HCT116 (cell line): ENCODE measurements at regions not wholly inside any gene's neighbourhood (a gene's known extent, or its start where the extent isn't known, plus 50 kb on each side); places are given as distances from the start of the nearest gene placed in this dataset.

ENCODE experiments used
- ATAC-seq: fragments of 200-7000 bp; cut with Tn5 transposase; 2 replicates; pipeline ENCODE4 v1.9.1; 2020; ENCODE audit warnings: mild to moderate bottlenecking, moderate library complexity
- BruUV-seq: library from RNA; stranded (reverse); fragments of 400-500 nt; replicated peaks from 2 replicates; lab custom pipeline; 2021; lab: Mats Ljungman, UMichigan
- CTCF ChIA-PET: fragments of 300-600 bp; sonication (Branson Sonifier 250); formaldehyde crosslinking; loops from one replicate; lab custom pipeline; 2021; ENCODE audit warnings: antibody characterized with exemption; lab: Charles Lee
- POLR2A ChIA-PET: fragments of 300-600, 350-600 bp; sonication (Branson Sonifier 250); formaldehyde crosslinking; loops from one replicate; lab custom pipeline; 2021; ENCODE audit warnings: antibody characterized with exemption; lab: Charles Lee
- RAD21 ChIA-PET, 2 experiments: fragments of 300-600 bp; sonication (Branson Sonifier 250); formaldehyde crosslinking; loops; one replicate each; lab custom pipeline; 2023; ENCODE audit warnings: low total read pairs in 2 of 2; ENCODE audit not compliant: uncharacterized antibody in 2 of 2, unreplicated experiment in 2 of 2, low non-redundant PET in 1 of 2; lab: Charles Lee
- DNase-seq: peaks from one replicate; pipeline ENCODE4 v3.0.0-alpha.2; 2010; ENCODE audit warnings: low read depth, low spot score
- H2AFZ ChIP-seq: fragments of 200-600 bp; shearing (Covaris generic), sonication (generic); 2 replicates; pipeline ENCODE4 v1.6.1; 2017; ENCODE audit warnings: low read depth, mixed run types, mixed read lengths, antibody characterized with exemption, low read length; ENCODE audit not compliant: poor library complexity, severe bottlenecking
- H3K27ac ChIP-seq: 2 replicates; pipeline ENCODE4 v1.5.1; 2012; ENCODE audit warnings: low read depth, low read length
- H3K27me3 ChIP-seq: fragments of 200-600 bp; sonication (generic); 2 replicates; pipeline ENCODE4 v1.6.1; 2016; ENCODE audit warnings: mixed run types, low read length, mixed read lengths; ENCODE audit not compliant: insufficient read depth
- H3K36me3 ChIP-seq, 2 experiments: fragments of 200-500 bp in 1 of 2; fragments of 200-600 bp in 1 of 2; sonication (Bioruptor generic) in 1 of 2; sonication (generic) in 1 of 2; 2 replicates each; pipeline versions ENCODE4 v1.5.1 to v1.6.1; 2014 to 2016; ENCODE audit warnings: low read length in 2 of 2, inconsistent platforms in 1 of 2, mixed read lengths in 1 of 2, mixed run types in 1 of 2; ENCODE audit not compliant: insufficient read depth in 2 of 2, control insufficient read depth in 1 of 2
- H3K4me1 ChIP-seq, 2 experiments: fragments of 200-600 bp in 1 of 2; sonication (generic) in 1 of 2; 2 replicates each; pipeline versions ENCODE4 v1.5.1 to v1.6.1; 2012 to 2017; ENCODE audit warnings: low read length in 2 of 2, inconsistent platforms in 1 of 2, mild to moderate bottlenecking in 1 of 2, mixed read lengths in 1 of 2, mixed run types in 1 of 2, moderate library complexity in 1 of 2; ENCODE audit not compliant: insufficient read depth in 2 of 2, control insufficient read depth in 1 of 2
- H3K4me2 ChIP-seq: fragments of 200-600 bp; sonication (generic); 2 replicates; pipeline ENCODE4 v1.6.1; 2017; ENCODE audit warnings: mixed run types, low read length, mixed read lengths
- H3K4me3 ChIP-seq, 2 experiments: fragments of 200-600 bp in 1 of 2; sonication (generic) in 1 of 2; replicated peaks in 1 of 2; 2 replicates each; pipeline ENCODE4 v1.5.1; 2011 to 2016; ENCODE audit warnings: low read length in 2 of 2, control low read depth in 1 of 2, low read depth in 1 of 2, mild to moderate bottlenecking in 1 of 2, mixed read lengths in 1 of 2, mixed run types in 1 of 2
- H3K79me2 ChIP-seq: fragments of 200-600 bp; sonication (generic); 2 replicates; pipeline ENCODE4 v1.6.1; 2017; ENCODE audit warnings: mild to moderate bottlenecking, mixed run types, low read length, moderate library complexity, mixed read lengths; ENCODE audit not compliant: insufficient read depth
- H3K9ac ChIP-seq: fragments of 200-600 bp; sonication (generic); 2 replicates; pipeline ENCODE4 v1.6.1; 2016; ENCODE audit warnings: low read length, mixed read lengths
- H3K9me2 ChIP-seq: fragments of 200-600 bp; sonication (generic), shearing (Covaris generic); 2 replicates; pipeline ENCODE4 v1.6.1; 2017; ENCODE audit warnings: mixed run types, mild to moderate bottlenecking, moderate library complexity; ENCODE audit not compliant: insufficient read depth
- H3K9me3 ChIP-seq, 2 experiments: fragments of 200-500 bp in 1 of 2; fragments of 200-600 bp in 1 of 2; sonication (Bioruptor generic) in 1 of 2; sonication (generic) in 1 of 2; 2 replicates each; pipeline ENCODE4 v1.6.1; 2014 to 2017; ENCODE audit warnings: low read length in 2 of 2, mixed read lengths in 2 of 2, inconsistent platforms in 1 of 2, low read depth in 1 of 2, mild to moderate bottlenecking in 1 of 2, mixed run types in 1 of 2, moderate library complexity in 1 of 2; ENCODE audit not compliant: control insufficient read depth in 1 of 2, insufficient read depth in 1 of 2
- H4K20me1 ChIP-seq: fragments of 200-600 bp; sonication (generic), shearing (Covaris generic); 2 replicates; pipeline ENCODE4 v1.6.1; 2017; ENCODE audit warnings: mixed run types, mild to moderate bottlenecking, moderate library complexity; ENCODE audit not compliant: insufficient read depth
- ATF3 ChIP-seq: IDR thresholded peaks from 2 replicates; pipeline ENCODE4 v1.6.1; 2012
- CEBPB ChIP-seq: IDR thresholded peaks from 2 replicates; pipeline ENCODE4 v1.6.1; 2012; ENCODE audit warnings: low read depth
- EGR1 ChIP-seq: IDR thresholded peaks from 2 replicates; pipeline ENCODE4 v1.6.1; 2012; ENCODE audit warnings: low read depth
- ELF1 ChIP-seq: IDR thresholded peaks from 2 replicates; pipeline ENCODE4 v1.6.1; 2012; ENCODE audit warnings: low read depth, borderline replicate concordance
- EZH2phosphoT487 ChIP-seq: fragments of 200-600 bp; IDR thresholded peaks from 2 replicates; pipeline ENCODE4 v1.6.1; 2018; ENCODE audit warnings: antibody characterized with exemption, borderline replicate concordance
- FOSL1 ChIP-seq: IDR thresholded peaks from 2 replicates; pipeline ENCODE4 v1.6.1; 2012; ENCODE audit warnings: low read depth
- POLR2A ChIP-seq: IDR thresholded peaks from 2 replicates; pipeline ENCODE4 v1.7.0; 2011; ENCODE audit warnings: borderline replicate concordance; ENCODE audit not compliant: insufficient read depth, insufficient read length; ENCODE audit errors: extremely low read depth
- POLR2AphosphoS5 ChIP-seq: IDR thresholded peaks from 2 replicates; pipeline ENCODE4 v1.6.1; 2011; ENCODE audit warnings: mild to moderate bottlenecking, low read depth, low read length, moderate library complexity
- RAD21 ChIP-seq: IDR thresholded peaks from 2 replicates; pipeline ENCODE4 v1.6.1; 2012; ENCODE audit warnings: low read depth, mild to moderate bottlenecking
- SRF ChIP-seq: IDR thresholded peaks from 2 replicates; pipeline ENCODE4 v1.6.1; 2012; ENCODE audit warnings: low read depth
- TCF7L2 ChIP-seq: IDR thresholded peaks from 2 replicates; pipeline ENCODE4 v1.7.0; 2011; ENCODE audit warnings: borderline replicate concordance, inconsistent platforms; ENCODE audit not compliant: insufficient read depth, insufficient read length; ENCODE audit errors: extremely low read depth
- YY1 ChIP-seq: IDR thresholded peaks from 2 replicates; pipeline ENCODE4 v1.6.1; 2011; ENCODE audit warnings: low read length, low read depth, moderate library complexity, mild to moderate bottlenecking; ENCODE audit not compliant: insufficient replicate concordance; ENCODE audit errors: extremely low read depth
- ZFX ChIP-seq: fragments of 450-650 bp; IDR thresholded peaks from 2 replicates; pipeline ENCODE4 v1.6.1; 2017
- intact Hi-C: fragments of 100-400 bp; cut with micrococcal nuclease; formaldehyde crosslinking; loops from 2 replicates; pipeline ENCODE4 v1.10.0; 2022
- TF ChIP-seq, protein P1 (sequence below): IDR thresholded peaks from 2 replicates; pipeline ENCODE4 v1.6.1; 2012
- TF ChIP-seq, protein P2 (sequence below), 3 experiments: fragments of 200-600 bp in 1 of 3; sonication (generic) in 1 of 3; IDR thresholded peaks in 2 of 3; conservative IDR thresholded peaks in 1 of 3; 2 replicates each; pipeline ENCODE4 v1.5.1; 2012 to 2017; ENCODE audit warnings: low read depth in 2 of 3, low read length in 2 of 3, antibody characterized with exemption in 1 of 3, borderline replicate concordance in 1 of 3, control low read depth in 1 of 3, mild to moderate bottlenecking in 1 of 3, mixed read lengths in 1 of 3, mixed run types in 1 of 3, moderate library complexity in 1 of 3; ENCODE audit not compliant: insufficient read depth in 1 of 3
- TF ChIP-seq, protein P3 (sequence below): IDR thresholded peaks from 2 replicates; pipeline ENCODE4 v1.6.1; 2011; ENCODE audit warnings: mild to moderate bottlenecking, low read length, moderate library complexity; ENCODE audit not compliant: insufficient replicate concordance; ENCODE audit errors: extremely low read depth

DNA sequence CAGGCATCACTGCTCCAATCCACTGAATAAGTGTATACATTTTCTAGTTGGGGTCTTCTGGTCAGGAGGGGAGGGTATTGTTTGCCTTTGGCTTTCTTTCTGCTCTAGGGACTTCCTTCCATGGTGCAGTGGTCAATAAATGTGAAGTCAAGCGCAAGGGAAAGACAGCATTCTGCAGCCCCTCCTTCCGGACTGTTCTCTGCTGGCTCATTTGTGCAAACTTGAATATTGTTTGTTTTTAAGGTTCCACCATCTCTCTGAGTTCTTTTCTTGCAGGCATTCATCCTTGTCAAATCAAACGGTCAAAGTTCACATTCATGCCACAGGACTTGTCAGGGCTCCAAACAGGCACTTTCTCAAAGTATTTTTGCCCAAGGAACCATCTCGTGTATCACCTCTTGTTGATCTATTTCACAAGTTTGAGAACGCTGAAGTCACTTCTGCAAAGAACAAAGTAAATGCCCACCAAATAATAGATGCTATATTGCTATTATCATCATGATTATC, 205.6 kb upstream of the KAZN start:
- intact Hi-C loops, result no loop called here
- ChIA-PET POLR2A (no interaction called here), RAD21 (no interaction called here), CTCF (no interaction called here)
- no TSS peak for BruUV-seq
- Histone ChIP-seq H2AFZ (no peak overlapping the region), H3K4me2 (no peak overlapping the region), H3K4me3 (no peak overlapping the region), H3K9me2 (no peaks in the 10 kb centered on the region), H4K20me1 (no peaks in the 10 kb centered on the region), H3K27me3 (no peaks in the 10 kb centered on the region), H3K9me3 (no peaks in the 10 kb centered on the region), H3K9ac (no peak overlapping the region), H3K27ac (no peak overlapping the region), H3K36me3 (no peaks in the 10 kb centered on the region), H3K4me1 (no peaks in the 10 kb centered on the region), H3K79me2 (no peaks in the 10 kb centered on the region)
- no peak for TF ChIP-seq EZH2phosphoT487
- ATAC-seq (no peak), DNase-seq (no peak)

GRCh38 chr1:14396100-14396499, 202.4 kb upstream of the KAZN start:
- H3K4me2 ChIP-seq, result no peak overlapping the region
- ChIA-PET RAD21 (no interaction called here), CTCF (interaction anchor here (0.6 kb wide), 1 partner anchor 133 kb away, joined by 3 read pairs; no protein-coding TSS in a partner anchor), POLR2A (no interaction called here)
- no peaks in the 10 kb centered on the region for H3K79me2 ChIP-seq
- ATAC-seq (no peak), DNase-seq (no peak)
- no TSS peak for BruUV-seq
- intact Hi-C loops, result no loop called here
- H3K9me2 ChIP-seq, result no peaks in the 10 kb centered on the region
- no peaks in the 10 kb centered on the region for H3K9me3 ChIP-seq
- H3K27me3 ChIP-seq, result no peaks in the 10 kb centered on the region; the same call in 1 of the 2 replicates
- H2AFZ ChIP-seq, result no peak overlapping the region
- H3K27ac ChIP-seq, result no peak overlapping the region
- no peak overlapping the region for H3K9ac ChIP-seq
- H3K4me3 ChIP-seq, result no peak overlapping the region
- H4K20me1 ChIP-seq, result no peaks in the 10 kb centered on the region
- no peaks in the 10 kb centered on the region for H3K4me1 ChIP-seq
- H3K36me3 ChIP-seq, result no peaks in the 10 kb centered on the region
- TF ChIP-seq POLR2AphosphoS5 (no peak), FOSL1 (no peak), ATF3 (no peak), YY1 (no peak), SRF (no peak), TCF7L2 (no peak), CEBPB (no peak), POLR2A (no peak), EGR1 (no peak), ELF1 (no peak), RAD21 (no peak), EZH2phosphoT487 (no peak), ZFX (no peak)
- TF ChIP-seq, protein P1, sequence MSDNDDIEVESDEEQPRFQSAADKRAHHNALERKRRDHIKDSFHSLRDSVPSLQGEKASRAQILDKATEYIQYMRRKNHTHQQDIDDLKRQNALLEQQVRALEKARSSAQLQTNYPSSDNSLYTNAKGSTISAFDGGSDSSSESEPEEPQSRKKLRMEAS, result no peak
- TF ChIP-seq, protein P2, sequence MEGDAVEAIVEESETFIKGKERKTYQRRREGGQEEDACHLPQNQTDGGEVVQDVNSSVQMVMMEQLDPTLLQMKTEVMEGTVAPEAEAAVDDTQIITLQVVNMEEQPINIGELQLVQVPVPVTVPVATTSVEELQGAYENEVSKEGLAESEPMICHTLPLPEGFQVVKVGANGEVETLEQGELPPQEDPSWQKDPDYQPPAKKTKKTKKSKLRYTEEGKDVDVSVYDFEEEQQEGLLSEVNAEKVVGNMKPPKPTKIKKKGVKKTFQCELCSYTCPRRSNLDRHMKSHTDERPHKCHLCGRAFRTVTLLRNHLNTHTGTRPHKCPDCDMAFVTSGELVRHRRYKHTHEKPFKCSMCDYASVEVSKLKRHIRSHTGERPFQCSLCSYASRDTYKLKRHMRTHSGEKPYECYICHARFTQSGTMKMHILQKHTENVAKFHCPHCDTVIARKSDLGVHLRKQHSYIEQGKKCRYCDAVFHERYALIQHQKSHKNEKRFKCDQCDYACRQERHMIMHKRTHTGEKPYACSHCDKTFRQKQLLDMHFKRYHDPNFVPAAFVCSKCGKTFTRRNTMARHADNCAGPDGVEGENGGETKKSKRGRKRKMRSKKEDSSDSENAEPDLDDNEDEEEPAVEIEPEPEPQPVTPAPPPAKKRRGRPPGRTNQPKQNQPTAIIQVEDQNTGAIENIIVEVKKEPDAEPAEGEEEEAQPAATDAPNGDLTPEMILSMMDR (IDR thresholded peaks at IDR 0.05 in 2 of 3, conservative IDR thresholded peaks at IDR 0.05 in 1 of 3; ENCODE audit: borderline replicate concordance in 1 of 3, insufficient read depth in 1 of 3, low read depth in 2 of 3, low read length in 2 of 3), result no peak
- TF ChIP-seq, protein P3, sequence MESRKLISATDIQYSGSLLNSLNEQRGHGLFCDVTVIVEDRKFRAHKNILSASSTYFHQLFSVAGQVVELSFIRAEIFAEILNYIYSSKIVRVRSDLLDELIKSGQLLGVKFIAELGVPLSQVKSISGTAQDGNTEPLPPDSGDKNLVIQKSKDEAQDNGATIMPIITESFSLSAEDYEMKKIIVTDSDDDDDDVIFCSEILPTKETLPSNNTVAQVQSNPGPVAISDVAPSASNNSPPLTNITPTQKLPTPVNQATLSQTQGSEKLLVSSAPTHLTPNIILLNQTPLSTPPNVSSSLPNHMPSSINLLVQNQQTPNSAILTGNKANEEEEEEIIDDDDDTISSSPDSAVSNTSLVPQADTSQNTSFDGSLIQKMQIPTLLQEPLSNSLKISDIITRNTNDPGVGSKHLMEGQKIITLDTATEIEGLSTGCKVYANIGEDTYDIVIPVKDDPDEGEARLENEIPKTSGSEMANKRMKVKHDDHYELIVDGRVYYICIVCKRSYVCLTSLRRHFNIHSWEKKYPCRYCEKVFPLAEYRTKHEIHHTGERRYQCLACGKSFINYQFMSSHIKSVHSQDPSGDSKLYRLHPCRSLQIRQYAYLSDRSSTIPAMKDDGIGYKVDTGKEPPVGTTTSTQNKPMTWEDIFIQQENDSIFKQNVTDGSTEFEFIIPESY, result no peak
